IMR-90 (cell line): ENCODE measurements at regions not wholly inside any gene's neighbourhood (a gene's known extent, or its start where the extent isn't known, plus 50 kb on each side); places are given as distances from the start of the nearest gene placed in this dataset.

Experiments
- ATAC-seq: fragments of 200-7000 bp; cut with Tn5 transposase; 2 replicates; pipeline ENCODE4 v1.9.1; 2020; ENCODE audit warnings: low read depth, mild to moderate bottlenecking, moderate library complexity
- BruUV-seq: library from RNA; stranded (reverse); fragments of 400-500 nt; replicated peaks from 2 replicates; lab custom pipeline; 2021; lab: Mats Ljungman, UMichigan
- CTCF ChIA-PET: fragments of 300-600 bp; formaldehyde crosslinking; extraction: SDS; loops from one replicate; lab custom pipeline; 2021; ENCODE audit warnings: antibody characterized with exemption; lab: Yijun Ruan, JAX
- POLR2A ChIA-PET: fragments of 300-600 bp; sonication (Branson Sonifier 250); formaldehyde crosslinking; loops from one replicate; lab custom pipeline; 2022; ENCODE audit warnings: antibody characterized with exemption; ENCODE audit not compliant: unreplicated experiment; lab: Charles Lee
- DNase-seq: peaks from one replicate; pipeline ENCODE4 v3.0.0; 2013
- H2AFZ ChIP-seq: replicated peaks from 2 replicates; pipeline ENCODE3; 2013; ENCODE audit warnings: low read length, mild to moderate bottlenecking; ENCODE audit not compliant: poor library complexity
- H2AK5ac ChIP-seq: 2 replicates; pipeline ENCODE4 v1.6.1; 2013; ENCODE audit warnings: low read depth, low read length, inconsistent platforms
- H2AK9ac ChIP-seq: replicated peaks from 2 replicates; pipeline ENCODE3; 2013; ENCODE audit warnings: mild to moderate bottlenecking, low read depth, low read length, moderate library complexity; ENCODE audit not compliant: poor library complexity
- H2BK120ac ChIP-seq: 2 replicates; pipeline ENCODE4 v1.6.1; 2013; ENCODE audit warnings: low read depth, low read length, inconsistent platforms
- H2BK15ac ChIP-seq: 3 replicates; pipeline ENCODE4 v1.6.1; 2013; ENCODE audit warnings: low read depth, low read length, inconsistent platforms
- H2BK20ac ChIP-seq: 2 replicates; pipeline ENCODE4 v1.6.1; 2013; ENCODE audit warnings: low read depth, mild to moderate bottlenecking, inconsistent platforms, low read length, moderate library complexity
- H2BK5ac ChIP-seq: 2 replicates; pipeline ENCODE4 v1.6.1; 2013; ENCODE audit warnings: mild to moderate bottlenecking, low read depth, low read length, inconsistent platforms; ENCODE audit not compliant: poor library complexity, severe bottlenecking
- H3K14ac ChIP-seq: replicated peaks from 2 replicates; pipeline ENCODE4 v1.6.1; 2013; ENCODE audit warnings: low read depth, low read length, inconsistent platforms
- H3K18ac ChIP-seq: 2 replicates; pipeline ENCODE4 v1.6.1; 2013; ENCODE audit warnings: low read depth, low read length, control low read depth
- H3K23ac ChIP-seq: 2 replicates; pipeline ENCODE4 v1.6.1; 2013; ENCODE audit warnings: low read depth, low read length, inconsistent platforms
- H3K27ac ChIP-seq: 2 replicates; pipeline ENCODE4 v1.5.1; 2013; ENCODE audit warnings: mild to moderate bottlenecking, control low read depth, low read length; ENCODE audit not compliant: insufficient read depth
- H3K27me3 ChIP-seq: 2 replicates; pipeline ENCODE4 v1.6.1; 2013; ENCODE audit warnings: low read length; ENCODE audit not compliant: control insufficient read depth, insufficient read depth
- H3K36me3 ChIP-seq: 2 replicates; pipeline ENCODE4 v1.6.1; 2013; ENCODE audit warnings: low read length, mixed read lengths; ENCODE audit not compliant: control insufficient read depth, insufficient read depth
- H3K4ac ChIP-seq: 2 replicates; pipeline ENCODE4 v1.6.1; 2013; ENCODE audit warnings: low read depth, low read length, inconsistent platforms
- H3K4me1 ChIP-seq: 2 replicates; pipeline ENCODE4 v1.6.1; 2013; ENCODE audit warnings: low read length, mixed read lengths; ENCODE audit not compliant: control insufficient read depth, insufficient read depth
- H3K4me2 ChIP-seq: 2 replicates; pipeline ENCODE4 v1.6.1; 2013; ENCODE audit warnings: low read depth, mild to moderate bottlenecking, control low read depth, low read length, moderate library complexity
- H3K4me3 ChIP-seq: 2 replicates; pipeline ENCODE4 v1.5.1; 2013; ENCODE audit warnings: low read depth, mild to moderate bottlenecking, control low read depth, low read length, moderate library complexity; ENCODE audit not compliant: insufficient read depth
- H3K56ac ChIP-seq: 2 replicates; pipeline ENCODE4 v1.6.1; 2013; ENCODE audit warnings: low read length, inconsistent platforms; ENCODE audit not compliant: insufficient read depth; ENCODE audit errors: extremely low read depth
- H3K79me1 ChIP-seq, 2 experiments: 2 replicates each; pipeline ENCODE4 v1.6.1; 2013; ENCODE audit warnings: low read length in 2 of 2, inconsistent platforms in 1 of 2, low read depth in 1 of 2
- H3K9ac ChIP-seq: 2 replicates; pipeline ENCODE4 v1.6.1; 2013; ENCODE audit warnings: low read depth, low read length, control low read depth
- H3K9me1 ChIP-seq: 2 replicates; pipeline ENCODE4 v1.6.1; 2013; ENCODE audit warnings: low read length, inconsistent platforms; ENCODE audit not compliant: insufficient read depth
- H3K9me3 ChIP-seq: 2 replicates; pipeline ENCODE4 v1.6.1; 2013; ENCODE audit warnings: low read length; ENCODE audit not compliant: control insufficient read depth, insufficient read depth
- H4K20me1 ChIP-seq: 2 replicates; pipeline ENCODE4 v1.6.1; 2013; ENCODE audit warnings: low read length, inconsistent platforms; ENCODE audit not compliant: insufficient read depth
- H4K5ac ChIP-seq: 2 replicates; pipeline ENCODE4 v1.6.1; 2013; ENCODE audit warnings: mild to moderate bottlenecking, low read depth, low read length, control low read depth
- H4K8ac ChIP-seq, 2 experiments: 2 replicates each; pipeline ENCODE4 v1.6.1; 2013; ENCODE audit warnings: low read depth in 2 of 2, low read length in 2 of 2, control low read depth in 1 of 2, inconsistent platforms in 1 of 2
- H4K91ac ChIP-seq: 2 replicates; pipeline ENCODE4 v1.6.1; 2013; ENCODE audit warnings: low read depth, low read length, inconsistent platforms; ENCODE audit not compliant: insufficient read depth
- BHLHE40 ChIP-seq: fragments of 150-350 bp; IDR thresholded peaks from 2 replicates; pipeline ENCODE4 v1.6.1; 2016; ENCODE audit warnings: mild to moderate bottlenecking, low read depth, low read length
- CEBPB ChIP-seq: IDR thresholded peaks from 2 replicates; pipeline ENCODE4 v1.6.1; 2012; ENCODE audit warnings: low read depth, low read length, improper control_type of control experiment
- CHD1 ChIP-seq: IDR thresholded peaks from 2 replicates; pipeline ENCODE4 v1.6.1; 2012; ENCODE audit warnings: low read depth, low read length, improper control_type of control experiment
- CTCF ChIP-seq: conservative IDR thresholded peaks from 2 replicates; pipeline ENCODE4 v1.5.1; 2012; ENCODE audit warnings: mild to moderate bottlenecking, low read depth, low read length, improper control_type of control experiment
- FOS ChIP-seq: fragments of 150-350 bp; IDR thresholded peaks from 2 replicates; pipeline ENCODE4 v1.6.1; 2016; ENCODE audit warnings: low read depth, low read length
- MAFK ChIP-seq: IDR thresholded peaks from 2 replicates; pipeline ENCODE4 v1.6.1; 2012; ENCODE audit warnings: low read depth, low read length, improper control_type of control experiment
- MAZ ChIP-seq: IDR thresholded peaks from 2 replicates; pipeline ENCODE4 v1.6.1; 2012; ENCODE audit warnings: low read depth, mild to moderate bottlenecking, low read length, improper control_type of control experiment, moderate library complexity, borderline replicate concordance
- MXI1 ChIP-seq: IDR thresholded peaks from 2 replicates; pipeline ENCODE4 v1.6.1; 2012; ENCODE audit warnings: low read depth, mild to moderate bottlenecking, low read length, moderate library complexity, borderline replicate concordance
- NFE2L2 ChIP-seq: fragments of 150-350 bp; IDR thresholded peaks from 2 replicates; pipeline ENCODE4 v1.6.1; 2016; ENCODE audit warnings: low read depth, mild to moderate bottlenecking, low read length
- POLR2A ChIP-seq: IDR thresholded peaks from 2 replicates; pipeline ENCODE4 v1.6.1; 2012; ENCODE audit warnings: mild to moderate bottlenecking, low read depth, low read length
- RAD21 ChIP-seq: IDR thresholded peaks from 2 replicates; pipeline ENCODE4 v1.6.1; 2012; ENCODE audit warnings: low read length, improper control_type of control experiment
- RCOR1 ChIP-seq: IDR thresholded peaks from 2 replicates; pipeline ENCODE4 v1.6.1; 2012; ENCODE audit warnings: mild to moderate bottlenecking, low read length, improper control_type of control experiment; ENCODE audit not compliant: insufficient replicate concordance
- RFX5 ChIP-seq: IDR thresholded peaks from 2 replicates; pipeline ENCODE4 v1.8.0; 2012; ENCODE audit warnings: low read depth, mild to moderate bottlenecking, low read length, moderate library complexity
- SMC3 ChIP-seq: fragments of 150-350 bp; IDR thresholded peaks from 2 replicates; pipeline ENCODE4 v1.6.1; 2016; ENCODE audit warnings: low read depth, mild to moderate bottlenecking, antibody characterized with exemption, low read length, moderate library complexity
- dilution Hi-C: fragments of 300-500 bp; cut with HindIII; formaldehyde crosslinking; loops from one replicate; pipeline ENCODE4 v1.14.3; 2018; ENCODE audit warnings: low sequenced_read_pairs; ENCODE audit not compliant: unreplicated experiment
- in situ Hi-C: fragments of 300-500 bp; cut with MboI; formaldehyde crosslinking; loops from 3 replicates; pipeline ENCODE4 v1.14.3; 2019; ENCODE audit warnings: low sequenced_read_pairs, inconsistent platforms, mixed read lengths
- intact Hi-C: fragments of 100-400 bp; cut with micrococcal nuclease; formaldehyde crosslinking; loops from 2 replicates; pipeline ENCODE4 v1.10.0; 2022
- TF ChIP-seq, protein P1 (sequence below): fragments of 150-350 bp; IDR thresholded peaks from 2 replicates; pipeline ENCODE4 v1.6.1; 2016; ENCODE audit warnings: low read depth, mild to moderate bottlenecking, low read length, moderate library complexity, borderline replicate concordance
- TF ChIP-seq, protein P2 (sequence below): fragments of 150-350 bp; IDR thresholded peaks from 2 replicates; pipeline ENCODE4 v1.6.1; 2017; ENCODE audit warnings: mild to moderate bottlenecking, antibody characterized with exemption, low read length, low read depth

DNA sequence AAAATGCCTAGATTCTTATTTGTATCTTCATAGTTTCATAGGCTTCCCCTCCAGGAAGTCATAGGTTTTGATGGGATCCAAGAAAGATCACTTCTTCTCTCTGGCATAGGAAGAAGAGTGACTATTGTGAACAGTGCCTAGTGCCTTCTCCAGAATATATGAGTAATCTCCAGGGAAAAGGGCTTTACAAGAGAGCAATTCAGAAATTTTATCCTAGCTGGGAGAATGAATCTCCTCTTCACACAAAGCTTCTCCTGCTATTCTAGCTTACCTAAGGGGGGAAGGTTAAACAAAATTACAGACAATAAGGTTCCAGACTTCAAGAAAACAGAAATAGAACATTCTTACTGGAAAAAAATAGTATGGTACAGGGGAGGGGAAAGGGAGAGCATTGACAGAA, 1193.3 kb upstream of the CDH6 start:
- Histone ChIP-seq H4K8ac (no peak overlapping the region), H3K27me3 (no peaks in the 10 kb centered on the region), H3K36me3 (no peaks in the 10 kb centered on the region), H3K4me1 (no peaks in the 10 kb centered on the region), H2AK5ac (no peak overlapping the region), H2AK9ac (no peak overlapping the region), H2BK20ac (no peak overlapping the region), H4K20me1 (no peaks in the 10 kb centered on the region), H3K9me1 (no peaks in the 10 kb centered on the region), H3K9ac (no peak overlapping the region), H2BK120ac (no peak overlapping the region), H4K91ac (no peak overlapping the region), H3K79me1 (no peaks in the 10 kb centered on the region), H3K4me2 (no peak overlapping the region), H3K4ac (no peak overlapping the region), H3K14ac (no peak overlapping the region), H4K5ac (no peak overlapping the region), H3K4me3 (no peak overlapping the region), H3K9me3 (no peaks in the 10 kb centered on the region), H2BK15ac (no peak overlapping the region), H3K23ac (no peak overlapping the region), H2BK5ac (no peak overlapping the region), H3K56ac (no peak overlapping the region), H3K27ac (no peak overlapping the region), H2AFZ (no peak overlapping the region), H3K18ac (no peak overlapping the region)
- no peak for DNase-seq
- intact Hi-C loops (no loop called here), dilution Hi-C loops (no loop called here), in situ Hi-C loops (no loop called here)
- TF ChIP-seq RAD21 (no peak), RCOR1 (no peak), CEBPB (no peak), CTCF (no peak), MXI1 (no peak), CHD1 (no peak), SMC3 (no peak), RFX5 (no peak), MAFK (no peak), FOS (no peak), POLR2A (no peak), BHLHE40 (no peak), NFE2L2 (no peak), MAZ (no peak)
- TF ChIP-seq, protein P1, sequence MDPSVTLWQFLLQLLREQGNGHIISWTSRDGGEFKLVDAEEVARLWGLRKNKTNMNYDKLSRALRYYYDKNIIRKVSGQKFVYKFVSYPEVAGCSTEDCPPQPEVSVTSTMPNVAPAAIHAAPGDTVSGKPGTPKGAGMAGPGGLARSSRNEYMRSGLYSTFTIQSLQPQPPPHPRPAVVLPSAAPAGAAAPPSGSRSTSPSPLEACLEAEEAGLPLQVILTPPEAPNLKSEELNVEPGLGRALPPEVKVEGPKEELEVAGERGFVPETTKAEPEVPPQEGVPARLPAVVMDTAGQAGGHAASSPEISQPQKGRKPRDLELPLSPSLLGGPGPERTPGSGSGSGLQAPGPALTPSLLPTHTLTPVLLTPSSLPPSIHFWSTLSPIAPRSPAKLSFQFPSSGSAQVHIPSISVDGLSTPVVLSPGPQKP: no peak
- TF ChIP-seq, protein P2, sequence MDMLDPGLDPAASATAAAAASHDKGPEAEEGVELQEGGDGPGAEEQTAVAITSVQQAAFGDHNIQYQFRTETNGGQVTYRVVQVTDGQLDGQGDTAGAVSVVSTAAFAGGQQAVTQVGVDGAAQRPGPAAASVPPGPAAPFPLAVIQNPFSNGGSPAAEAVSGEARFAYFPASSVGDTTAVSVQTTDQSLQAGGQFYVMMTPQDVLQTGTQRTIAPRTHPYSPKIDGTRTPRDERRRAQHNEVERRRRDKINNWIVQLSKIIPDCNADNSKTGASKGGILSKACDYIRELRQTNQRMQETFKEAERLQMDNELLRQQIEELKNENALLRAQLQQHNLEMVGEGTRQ: no peak
- ATAC-seq: no peak
- ChIA-PET CTCF (no interaction called here), POLR2A (no interaction called here)
- no TSS peak for BruUV-seq
